Osteocyte (in vitro differentiated cells): ENCODE measurements at regions not wholly inside any gene's neighbourhood (a gene's known extent, or its start where the extent isn't known, plus 50 kb on each side); places are given as distances from the start of the nearest gene placed in this dataset.

Source experiments
- DNase-seq: peaks from one replicate; pipeline ENCODE4 v3.0.0; 2021; ENCODE audit warnings: mixed read lengths; ENCODE audit not compliant: unreplicated experiment; ENCODE audit errors: extremely low spot score
- H3K27ac Mint-ChIP-seq: one replicate; pipeline ENCODE4 v1.8.0; 2021; ENCODE audit warnings: mild to moderate bottlenecking, mixed read lengths; ENCODE audit not compliant: unreplicated experiment
- H3K27me3 Mint-ChIP-seq: one replicate; pipeline ENCODE4 v1.8.0; 2021; ENCODE audit warnings: mixed read lengths; ENCODE audit not compliant: unreplicated experiment
- H3K36me3 Mint-ChIP-seq: one replicate; pipeline ENCODE4 v1.8.0; 2021; ENCODE audit warnings: mixed read lengths; ENCODE audit not compliant: unreplicated experiment
- H3K4me1 Mint-ChIP-seq: one replicate; pipeline ENCODE4 v1.8.0; 2021; ENCODE audit warnings: mixed read lengths; ENCODE audit not compliant: unreplicated experiment
- H3K4me3 Mint-ChIP-seq: one replicate; pipeline ENCODE4 v1.8.0; 2021; ENCODE audit warnings: mild to moderate bottlenecking, moderate library complexity, mixed read lengths; ENCODE audit not compliant: unreplicated experiment
- H3K9me3 Mint-ChIP-seq: one replicate; pipeline ENCODE4 v1.8.0; 2021; ENCODE audit warnings: mixed read lengths; ENCODE audit not compliant: unreplicated experiment
- CTCF ChIP-seq: fragments of 200-600 bp; sonication (generic); IDR thresholded peaks from 2 replicates; pipeline ENCODE4 v1.5.0; 2021; ENCODE audit warnings: antibody characterized with exemption, mild to moderate bottlenecking, moderate library complexity

DNA sequence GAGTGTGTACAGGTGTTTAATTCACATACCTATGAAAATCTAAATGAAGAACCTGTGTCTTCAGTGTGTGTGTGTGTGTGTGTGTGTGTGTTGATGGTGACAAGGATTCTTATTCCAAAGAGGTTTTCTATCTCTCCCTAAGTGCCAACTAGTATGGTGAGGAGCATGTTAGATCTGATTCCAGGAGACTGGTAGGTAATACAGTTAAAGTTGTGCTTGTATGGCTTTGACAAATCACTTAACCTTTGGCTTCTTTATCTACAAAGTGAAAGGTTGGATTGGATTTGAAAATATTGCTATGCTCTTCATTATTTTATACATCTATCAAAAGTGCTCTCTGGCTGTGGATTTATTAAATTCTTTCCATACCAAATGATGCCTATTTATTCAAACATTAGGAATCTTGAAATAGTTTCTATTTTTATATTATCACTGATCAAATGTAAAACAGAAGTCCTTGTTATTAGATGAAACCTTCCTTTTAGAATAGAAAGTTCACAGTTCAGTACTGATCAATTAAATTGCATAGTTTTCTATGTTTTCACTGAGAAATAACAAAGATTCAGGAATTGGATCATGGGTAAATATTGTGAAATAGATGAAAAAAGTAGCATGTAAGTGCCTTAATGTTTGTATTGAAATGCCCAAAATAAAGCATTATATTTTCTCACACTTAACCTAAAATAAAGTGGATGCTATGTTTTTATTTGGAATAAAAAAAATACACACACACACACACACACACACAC lies 84.4 kb upstream of the MLIP start:
- Mint-ChIP-seq H3K27ac (no peak overlapping the region), H3K4me1 (peaks cover 6% of the 10 kb centered on the region), H3K9me3 (no peaks in the 10 kb centered on the region), H3K36me3 (no peaks in the 10 kb centered on the region), H3K27me3 (no peaks in the 10 kb centered on the region), H3K4me3 (no peak overlapping the region)
- TF ChIP-seq CTCF, result no peak
- no peak for DNase-seq

- H3K36me3 Mint-ChIP-seq, result no peaks in the 10 kb centered on the region
- no peak for DNase-seq
- TF ChIP-seq CTCF, result no peak
- no peaks in the 10 kb centered on the region for H3K27me3 Mint-ChIP-seq
- H3K27ac Mint-ChIP-seq, result no peak overlapping the region
- no peak overlapping the region for H3K4me3 Mint-ChIP-seq
- no peaks in the 10 kb centered on the region for H3K9me3 Mint-ChIP-seq
- peaks cover 6% of the 10 kb centered on the region for H3K4me1 Mint-ChIP-seq
Measured at GRCh38 chr6:54028170-54028569, 83.1 kb upstream of the MLIP start.

- H3K27me3 Mint-ChIP-seq, result no peaks in the 10 kb centered on the region
Measured at GRCh38 chr6:54029187-54029586, 82.1 kb upstream of the MLIP start.

DNA sequence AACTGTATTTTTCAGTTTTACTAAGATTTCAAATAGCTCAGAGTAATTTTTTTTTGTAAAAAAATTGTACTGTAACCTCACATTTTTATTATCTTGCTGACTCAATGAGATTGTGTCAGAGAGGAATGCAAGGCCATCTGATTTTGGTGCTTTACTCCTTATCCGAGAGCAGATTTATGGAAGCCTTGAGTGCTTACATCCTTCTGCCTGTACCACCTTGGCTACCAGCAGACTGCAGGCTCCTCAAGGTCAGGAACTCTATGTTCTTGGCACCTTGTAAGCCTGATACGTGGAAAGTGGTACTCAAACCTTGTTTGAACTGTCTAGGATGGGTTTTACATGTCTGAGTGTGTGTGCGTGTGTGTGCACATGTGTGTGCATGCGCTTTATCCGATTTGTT lies 80.1 kb upstream of the MLIP start:
- H3K27ac Mint-ChIP-seq, result no peak overlapping the region
- no peak for DNase-seq
- H3K9me3 Mint-ChIP-seq, result no peaks in the 10 kb centered on the region
- H3K4me3 Mint-ChIP-seq, result no peak overlapping the region
- H3K4me1 Mint-ChIP-seq, result peaks cover 6% of the 10 kb centered on the region
- no peaks in the 10 kb centered on the region for H3K36me3 Mint-ChIP-seq
- TF ChIP-seq CTCF, result no peak
- no peaks in the 10 kb centered on the region for H3K27me3 Mint-ChIP-seq

More at GRCh38 chr6:54029187-54029586, 82.1 kb upstream of the MLIP start:
- no peak overlapping the region for H3K27ac Mint-ChIP-seq
- H3K4me1 Mint-ChIP-seq, result peaks cover 6% of the 10 kb centered on the region
- H3K9me3 Mint-ChIP-seq, result no peaks in the 10 kb centered on the region
- H3K4me3 Mint-ChIP-seq, result no peak overlapping the region
- DNase-seq, result no peak
- TF ChIP-seq CTCF, result no peak
- no peaks in the 10 kb centered on the region for H3K36me3 Mint-ChIP-seq

DNA sequence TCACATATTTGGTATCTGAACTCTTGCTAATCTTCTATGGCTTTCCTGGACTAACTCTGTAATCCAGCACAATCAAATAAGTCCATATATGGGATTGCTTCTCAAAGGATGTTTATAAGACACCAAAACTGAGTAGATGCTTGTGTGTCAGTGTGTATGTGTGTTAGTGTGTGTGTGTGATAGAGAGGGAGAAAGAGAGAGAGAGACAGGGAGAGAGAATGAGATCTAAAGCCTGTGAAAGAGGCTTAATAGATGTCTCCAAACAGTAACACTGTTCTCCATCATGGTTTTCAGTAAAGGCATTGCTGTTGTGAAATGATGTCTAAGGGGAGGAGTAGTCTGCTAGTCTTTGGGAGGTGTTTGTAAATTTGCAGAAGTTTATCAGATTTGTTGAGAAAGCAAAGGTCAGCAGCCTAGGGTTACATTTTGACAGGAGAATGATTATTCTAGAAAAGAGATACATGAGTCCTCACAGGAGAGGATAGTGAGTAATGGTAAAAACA lies 73.9 kb upstream of the MLIP start:
- no peaks in the 10 kb centered on the region for H3K27me3 Mint-ChIP-seq
- TF ChIP-seq CTCF, result no peak
- no peak overlapping the region for H3K27ac Mint-ChIP-seq
- no peaks in the 10 kb centered on the region for H3K9me3 Mint-ChIP-seq
- no peak overlapping the region for H3K4me3 Mint-ChIP-seq
- H3K4me1 Mint-ChIP-seq, result no peaks in the 10 kb centered on the region
- no peaks in the 10 kb centered on the region for H3K36me3 Mint-ChIP-seq
- no peak for DNase-seq
